NB4 (cell line): ENCODE measurements at regions not wholly inside any gene's neighbourhood (a gene's known extent, or its start where the extent isn't known, plus 50 kb on each side); places are given as distances from the start of the nearest gene placed in this dataset.

ENCODE experiments used
- POLR2A ChIP-seq: IDR thresholded peaks from 2 replicates; pipeline ENCODE4 v1.6.1; 2011; ENCODE audit warnings: mild to moderate bottlenecking; ENCODE audit not compliant: insufficient read length; ENCODE audit errors: extremely low read depth
- TF ChIP-seq, protein P1 (sequence below): IDR thresholded peaks from one replicate; pipeline ENCODE4 v1.5.1; 2012; ENCODE audit warnings: low read depth, low read length

DNA sequence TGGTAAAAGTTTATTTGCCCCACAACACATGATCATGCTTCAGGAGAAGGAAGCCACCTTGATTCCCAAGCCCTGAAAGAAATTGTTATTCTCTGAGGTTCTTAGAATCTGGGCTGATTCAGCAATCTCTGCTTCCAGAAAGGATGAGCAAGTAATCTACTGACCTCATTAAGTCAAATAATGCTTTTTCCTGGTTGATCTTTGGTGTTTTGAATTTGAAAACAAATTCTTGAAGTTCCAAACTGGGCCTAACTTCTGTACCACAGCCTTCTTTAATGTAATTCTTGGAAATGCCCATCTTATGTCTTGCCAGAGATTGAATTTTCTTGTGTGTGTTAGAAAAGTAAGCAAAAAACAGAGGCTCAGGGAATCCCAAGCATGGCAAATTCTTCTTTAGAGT, 319.2 kb upstream of the DDHD1 start:
- TF ChIP-seq, protein P1, sequence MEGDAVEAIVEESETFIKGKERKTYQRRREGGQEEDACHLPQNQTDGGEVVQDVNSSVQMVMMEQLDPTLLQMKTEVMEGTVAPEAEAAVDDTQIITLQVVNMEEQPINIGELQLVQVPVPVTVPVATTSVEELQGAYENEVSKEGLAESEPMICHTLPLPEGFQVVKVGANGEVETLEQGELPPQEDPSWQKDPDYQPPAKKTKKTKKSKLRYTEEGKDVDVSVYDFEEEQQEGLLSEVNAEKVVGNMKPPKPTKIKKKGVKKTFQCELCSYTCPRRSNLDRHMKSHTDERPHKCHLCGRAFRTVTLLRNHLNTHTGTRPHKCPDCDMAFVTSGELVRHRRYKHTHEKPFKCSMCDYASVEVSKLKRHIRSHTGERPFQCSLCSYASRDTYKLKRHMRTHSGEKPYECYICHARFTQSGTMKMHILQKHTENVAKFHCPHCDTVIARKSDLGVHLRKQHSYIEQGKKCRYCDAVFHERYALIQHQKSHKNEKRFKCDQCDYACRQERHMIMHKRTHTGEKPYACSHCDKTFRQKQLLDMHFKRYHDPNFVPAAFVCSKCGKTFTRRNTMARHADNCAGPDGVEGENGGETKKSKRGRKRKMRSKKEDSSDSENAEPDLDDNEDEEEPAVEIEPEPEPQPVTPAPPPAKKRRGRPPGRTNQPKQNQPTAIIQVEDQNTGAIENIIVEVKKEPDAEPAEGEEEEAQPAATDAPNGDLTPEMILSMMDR = no peak
- no peak for TF ChIP-seq POLR2A
